ENCODE measurements at regions not wholly inside any gene's neighbourhood (a gene's known extent, or its start where the extent isn't known, plus 50 kb on each side); places are given as distances from the start of the nearest gene placed in this dataset.

DNA sequence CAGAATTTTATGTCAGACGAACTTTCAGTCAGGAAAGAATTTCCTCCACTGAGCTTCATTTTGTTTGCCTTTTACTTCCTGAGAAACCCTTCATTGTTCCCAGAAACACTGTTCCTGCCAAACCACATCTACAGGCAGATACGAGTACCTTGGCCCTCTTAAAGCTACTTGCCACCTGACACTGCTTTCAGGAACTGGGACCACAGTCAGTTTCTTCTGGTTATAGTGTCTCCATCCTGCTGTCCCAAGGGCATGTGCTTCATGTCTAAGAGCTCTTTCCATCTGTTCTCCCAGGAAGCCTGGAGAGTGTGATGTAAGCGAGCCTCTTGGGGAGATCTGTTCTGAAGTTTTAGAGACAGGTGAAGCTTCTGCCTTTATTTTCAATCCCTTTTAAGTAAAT lies 161.7 kb upstream of the PLEKHA5 start:
- no peak overlapping the region for H3K4me3 ChIP-seq (ENCODE audit: low read depth, low read length)
- TF ChIP-seq, protein P1, sequence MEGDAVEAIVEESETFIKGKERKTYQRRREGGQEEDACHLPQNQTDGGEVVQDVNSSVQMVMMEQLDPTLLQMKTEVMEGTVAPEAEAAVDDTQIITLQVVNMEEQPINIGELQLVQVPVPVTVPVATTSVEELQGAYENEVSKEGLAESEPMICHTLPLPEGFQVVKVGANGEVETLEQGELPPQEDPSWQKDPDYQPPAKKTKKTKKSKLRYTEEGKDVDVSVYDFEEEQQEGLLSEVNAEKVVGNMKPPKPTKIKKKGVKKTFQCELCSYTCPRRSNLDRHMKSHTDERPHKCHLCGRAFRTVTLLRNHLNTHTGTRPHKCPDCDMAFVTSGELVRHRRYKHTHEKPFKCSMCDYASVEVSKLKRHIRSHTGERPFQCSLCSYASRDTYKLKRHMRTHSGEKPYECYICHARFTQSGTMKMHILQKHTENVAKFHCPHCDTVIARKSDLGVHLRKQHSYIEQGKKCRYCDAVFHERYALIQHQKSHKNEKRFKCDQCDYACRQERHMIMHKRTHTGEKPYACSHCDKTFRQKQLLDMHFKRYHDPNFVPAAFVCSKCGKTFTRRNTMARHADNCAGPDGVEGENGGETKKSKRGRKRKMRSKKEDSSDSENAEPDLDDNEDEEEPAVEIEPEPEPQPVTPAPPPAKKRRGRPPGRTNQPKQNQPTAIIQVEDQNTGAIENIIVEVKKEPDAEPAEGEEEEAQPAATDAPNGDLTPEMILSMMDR (IDR thresholded peaks at IDR 0.05; ENCODE audit: low read depth, low read length), result no peak
- peak; percentile 12 for DNase-seq (ENCODE audit: low read depth, low spot score)
- in situ Hi-C loops (cut with HindIII; ENCODE audit: low sequenced_read_pairs), result no loop called here

DNA sequence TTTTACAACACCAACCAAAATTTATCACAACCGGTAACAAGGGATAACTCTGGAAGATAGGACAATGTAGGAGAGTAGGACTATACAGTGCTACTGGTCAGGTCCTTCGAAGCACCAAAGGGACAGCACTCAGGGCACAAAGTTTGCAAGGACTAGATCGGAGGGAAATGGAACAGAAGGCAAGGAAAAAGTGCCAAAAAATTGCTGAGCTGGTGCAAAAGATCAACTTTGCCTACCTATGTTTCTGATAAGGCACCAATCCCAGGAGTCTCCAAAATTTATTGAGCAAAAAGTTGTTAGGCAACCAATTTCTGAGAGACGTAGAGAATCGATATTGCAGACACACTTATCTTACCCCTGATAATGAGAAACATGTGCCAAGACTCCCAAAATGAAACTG lies 160.0 kb upstream of the PLEKHA5 start:
- H3K4me3 ChIP-seq (ENCODE audit: low read depth, low read length), result no peak overlapping the region
- in situ Hi-C loops (cut with HindIII; ENCODE audit: low sequenced_read_pairs), result no loop called here
- TF ChIP-seq, protein P1 (IDR thresholded peaks at IDR 0.05; ENCODE audit: low read depth, low read length), result no peak
- no peak for DNase-seq (ENCODE audit: low read depth, low spot score)

DNA sequence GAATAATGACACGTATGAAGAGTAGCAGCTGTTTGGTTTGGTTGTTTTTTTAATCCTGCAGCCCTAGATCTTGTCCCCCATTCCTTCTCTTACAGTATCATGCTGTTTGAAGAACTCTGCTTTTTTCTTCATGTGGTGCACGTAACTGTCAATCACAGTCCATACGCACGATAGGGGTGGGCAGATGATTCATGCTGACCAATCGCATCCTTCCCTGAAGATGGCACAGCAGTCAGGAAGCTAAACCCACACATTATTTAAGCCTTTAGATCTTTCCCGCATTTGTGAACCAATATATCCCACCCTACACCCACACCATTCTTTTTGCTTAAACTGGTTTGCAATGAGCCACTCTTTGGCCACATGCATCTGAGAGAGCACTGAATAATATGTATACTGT lies 158.9 kb upstream of the PLEKHA5 start:
- in situ Hi-C loops (cut with HindIII; ENCODE audit: low sequenced_read_pairs), result no loop called here
- no peak overlapping the region for H3K4me3 ChIP-seq (ENCODE audit: low read depth, low read length)
- TF ChIP-seq, protein P1 (IDR thresholded peaks at IDR 0.05; ENCODE audit: low read depth, low read length), result no peak
- no peak for DNase-seq (ENCODE audit: low read depth, low spot score)

DNA sequence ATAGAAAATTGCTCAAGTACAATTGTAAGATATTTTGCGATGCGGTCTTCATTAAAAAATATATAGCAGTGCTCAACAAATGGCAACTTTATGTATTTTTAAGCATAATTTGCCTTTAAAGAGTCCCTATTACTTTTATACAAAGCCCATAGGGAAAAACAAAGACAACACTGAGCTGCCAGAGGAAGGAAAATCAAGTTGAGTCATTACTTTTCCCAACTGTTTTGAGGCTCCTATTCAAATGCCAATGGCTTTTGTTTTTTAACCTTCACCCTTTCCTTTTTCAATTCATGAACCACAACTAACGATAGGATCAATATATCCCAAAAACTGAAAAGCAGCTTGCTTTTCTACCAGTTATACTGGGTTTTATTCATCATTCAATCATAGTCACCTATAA lies 157.6 kb upstream of the PLEKHA5 start:
- no peak overlapping the region for H3K4me3 ChIP-seq (ENCODE audit: low read depth, low read length)
- no peak for DNase-seq (ENCODE audit: low read depth, low spot score)
- TF ChIP-seq, protein P1 (IDR thresholded peaks at IDR 0.05; ENCODE audit: low read depth, low read length), result no peak
- in situ Hi-C loops (cut with HindIII; ENCODE audit: low sequenced_read_pairs), result no loop called here

DNA sequence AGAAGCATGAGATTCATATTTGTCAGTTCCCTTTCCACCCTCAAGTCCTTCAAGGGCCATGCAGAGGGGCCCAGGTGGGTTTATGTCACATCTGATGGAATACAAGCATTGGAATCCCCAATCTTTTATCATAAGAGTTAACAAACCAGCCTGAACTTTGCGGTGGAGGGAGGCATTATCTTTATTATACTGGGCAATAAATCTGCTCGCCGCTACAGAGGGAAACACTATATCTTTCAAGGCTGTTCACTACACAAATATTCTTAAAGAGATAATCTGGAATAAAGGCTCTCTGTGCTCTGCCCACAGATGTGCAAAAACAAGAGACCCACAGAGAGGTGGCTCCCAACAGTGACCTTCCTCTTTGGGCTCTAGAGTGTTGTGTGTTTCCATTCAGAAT lies 153.6 kb upstream of the PLEKHA5 start:
- H3K4me3 ChIP-seq (ENCODE audit: low read depth, low read length), result no peak overlapping the region
- in situ Hi-C loops (cut with HindIII; ENCODE audit: low sequenced_read_pairs), result no loop called here
- DNase-seq (ENCODE audit: low read depth, low spot score), result no peak
- TF ChIP-seq, protein P1 (IDR thresholded peaks at IDR 0.05; ENCODE audit: low read depth, low read length), result no peak

DNA sequence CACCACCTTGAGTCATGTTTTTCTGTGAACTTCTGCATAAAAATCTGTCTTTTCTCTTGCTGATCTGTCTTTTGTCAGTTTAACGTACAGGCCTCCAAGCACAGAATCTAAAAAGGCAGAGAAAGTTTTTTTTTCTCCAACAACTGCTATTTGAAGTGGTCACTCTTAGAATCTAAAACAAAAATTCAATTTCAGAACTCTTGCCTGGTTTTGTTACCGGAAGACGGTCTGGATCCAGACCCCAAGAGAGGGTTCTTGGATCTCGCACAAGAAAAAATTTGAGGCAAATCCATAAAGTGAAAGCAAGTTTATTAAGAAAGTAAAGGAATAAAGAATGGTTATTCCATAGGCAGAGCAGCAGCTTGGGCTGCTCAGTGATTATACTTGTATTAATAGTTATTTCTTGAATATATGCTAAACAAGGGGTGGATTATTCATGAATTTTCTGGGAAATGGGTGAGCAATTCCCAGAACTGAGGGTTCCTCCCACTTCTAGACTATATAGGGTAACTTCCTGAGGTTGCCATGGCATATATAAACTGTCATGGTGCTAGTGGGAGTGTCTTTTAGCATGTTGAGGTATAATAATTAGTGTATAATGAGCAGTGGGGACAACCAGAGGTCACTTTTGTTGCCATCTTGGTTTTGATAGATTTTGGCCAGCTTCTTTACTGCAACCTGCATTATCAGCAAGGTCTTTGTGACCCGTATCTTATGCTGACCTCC lies 150.0 kb upstream of the PLEKHA5 start:
- no peak for DNase-seq (ENCODE audit: low read depth, low spot score)

More for the DNA sequence above, 150.0 kb upstream of the PLEKHA5 start:
- in situ Hi-C loops (cut with HindIII; ENCODE audit: low sequenced_read_pairs), result no loop called here
- no peak overlapping the region for H3K4me3 ChIP-seq (ENCODE audit: low read depth, low read length)
- TF ChIP-seq, protein P1 (IDR thresholded peaks at IDR 0.05; ENCODE audit: low read depth, low read length), result no peak

Measured in astrocyte of the spinal cord (primary cell).